T-cell (primary cell): ENCODE measurements at regions not wholly inside any gene's neighbourhood (a gene's known extent, or its start where the extent isn't known, plus 50 kb on each side); places are given as distances from the start of the nearest gene placed in this dataset.

Experiments used
- ATAC-seq, 4 experiments: fragments of 200-7000 bp in 3 of 4; fragments of 150-1000 bp in 1 of 4; cut with Tn5 transposase; replicated peaks in 1 of 4; 1 replicate in 3 of 4; 2 replicates in 1 of 4; pipeline ENCODE4 v1.10.0; 2021; ENCODE audit warnings: moderate library complexity in 3 of 4, mild to moderate bottlenecking in 2 of 4, moderate number of reproducible peaks in 1 of 4
- CTCF ChIA-PET, 2 donors: fragments of 300-600 bp; sonication (Branson Sonifier 250); formaldehyde crosslinking; loops; one replicate each; lab custom pipeline; 2022; ENCODE audit warnings: antibody characterized with exemption in 2 of 2; lab: Charles Lee
- POLR2A ChIA-PET, 2 donors: fragments of 300-600 bp; sonication (Branson Sonifier 250); formaldehyde crosslinking; loops; one replicate each; lab custom pipeline; 2022; ENCODE audit warnings: antibody characterized with exemption in 2 of 2; lab: Charles Lee
- DNase-seq, 35 experiments: peaks; one replicate each; pipeline versions ENCODE4 v3.0.0 to v3.0.0-alpha.2; 2013 to 2023
- H3K27ac ChIP-seq: one replicate; pipeline ENCODE4 v1.5.1; 2013; ENCODE audit warnings: low read length
- H3K27me3 ChIP-seq, 2 experiments: replicated peaks in 1 of 2; 1 replicate in 1 of 2; 2 replicates in 1 of 2; pipeline versions ENCODE4 v1.6.1 to v1.7.0; 2013; ENCODE audit warnings: low read length in 1 of 2, mixed read lengths in 1 of 2; ENCODE audit not compliant: control insufficient read depth in 2 of 2, insufficient read depth in 2 of 2; ENCODE audit errors: extremely low read depth in 1 of 2
- H3K36me3 ChIP-seq, 2 donors: 1 replicate in 1 of 2; 2 replicates in 1 of 2; pipeline versions ENCODE4 v1.6.1 to v1.7.0; 2013; ENCODE audit warnings: low read length in 1 of 2; ENCODE audit not compliant: control insufficient read depth in 2 of 2, insufficient read depth in 1 of 2; ENCODE audit errors: extremely low read depth in 1 of 2
- H3K4me1 ChIP-seq, 2 experiments: 1 replicate in 1 of 2; 2 replicates in 1 of 2; pipeline versions ENCODE4 v1.6.1 to v1.7.0; 2013; ENCODE audit warnings: low read length in 2 of 2, mixed read lengths in 1 of 2; ENCODE audit not compliant: insufficient read depth in 2 of 2, control insufficient read depth in 1 of 2; ENCODE audit errors: extremely low read depth in 1 of 2
- H3K4me3 ChIP-seq, 2 donors: 1 replicate in 1 of 2; 2 replicates in 1 of 2; pipeline versions ENCODE4 v1.5.1 to v1.7.0; 2013; ENCODE audit warnings: mild to moderate bottlenecking in 2 of 2, low read length in 1 of 2, moderate library complexity in 1 of 2; ENCODE audit not compliant: control insufficient read depth in 1 of 2; ENCODE audit errors: extremely low read depth in 1 of 2
- H3K9me3 ChIP-seq: 2 replicates; pipeline ENCODE4 v1.7.0; 2013
- H3K27ac Mint-ChIP-seq, 2 donors: one replicate each; pipeline ENCODE4 v1.8.0; 2020 to 2021; ENCODE audit warnings: mild to moderate bottlenecking in 2 of 2, mixed read lengths in 2 of 2
- H3K27me3 Mint-ChIP-seq, 2 donors: one replicate each; pipeline ENCODE4 v1.8.0; 2021 to 2022; ENCODE audit warnings: mixed read lengths in 2 of 2
- H3K36me3 Mint-ChIP-seq: one replicate; pipeline ENCODE4 v1.8.0; 2021; ENCODE audit warnings: mixed read lengths
- H3K4me1 Mint-ChIP-seq, 3 donors: one replicate each; pipeline ENCODE4 v1.8.0; 2020 to 2022; ENCODE audit warnings: mixed read lengths in 3 of 3, mild to moderate bottlenecking in 1 of 3
- H3K4me3 Mint-ChIP-seq, 3 donors: one replicate each; pipeline ENCODE4 v1.8.0; 2020 to 2022; ENCODE audit warnings: mild to moderate bottlenecking in 3 of 3, mixed read lengths in 3 of 3, moderate library complexity in 3 of 3
- H3K9me3 Mint-ChIP-seq, 3 donors: one replicate each; pipeline ENCODE4 v1.8.0; 2020 to 2022; ENCODE audit warnings: mixed read lengths in 3 of 3
- WGBS: methylation state at CpG from one replicate; pipeline ENCODE4 v1.1.5; 2013; ENCODE audit warnings: missing lambda C conversion rate; ENCODE audit not compliant: insufficient coverage; 5-methylcytosine and 5-hydroxymethylcytosine counted together

- H3K4me3 Mint-ChIP-seq: no peak overlapping the region
- no peak overlapping the region for H3K27ac ChIP-seq
- H3K4me1 Mint-ChIP-seq: no peaks in the 10 kb centered on the region
- no peak overlapping the region for H3K4me3 ChIP-seq
- no peaks in the 10 kb centered on the region for H3K9me3 Mint-ChIP-seq
- no peak overlapping the region for H3K27ac Mint-ChIP-seq
- whole genome bisulfite sequencing: 97% methylated on average over 8 of the region's 16 CpGs
- H3K36me3 ChIP-seq: no peaks in the 10 kb centered on the region
- ATAC-seq (no peak), DNase-seq (no peak)
- CTCF ChIA-PET: no interaction called here
- H3K9me3 ChIP-seq: no peaks in the 10 kb centered on the region
- peaks cover 15 to 22% of the 10 kb centered on the region in 2 donors for H3K27me3 Mint-ChIP-seq
- peaks cover 0 to 42% of the 10 kb centered on the region in 2 experiments for H3K27me3 ChIP-seq
- H3K36me3 Mint-ChIP-seq: no peaks in the 10 kb centered on the region
- no peaks in the 10 kb centered on the region for H3K4me1 ChIP-seq
- POLR2A ChIA-PET: no interaction called here
Measured at GRCh38 chr2:879540-879939, 71.1 kb upstream of the SNTG2 start.

- no peak overlapping the region for H3K27ac ChIP-seq
- H3K27me3 Mint-ChIP-seq: peaks cover 9 to 14% of the 10 kb centered on the region in 2 donors
- H3K4me3 ChIP-seq: no peak overlapping the region
- no peak for DNase-seq
- no peaks in the 10 kb centered on the region for H3K9me3 Mint-ChIP-seq
- no peaks in the 10 kb centered on the region for H3K36me3 Mint-ChIP-seq
- no peak overlapping the region for H3K27ac Mint-ChIP-seq
- H3K4me1 ChIP-seq: no peaks in the 10 kb centered on the region
- no peaks in the 10 kb centered on the region for H3K9me3 ChIP-seq
- ChIA-PET POLR2A (no interaction called here), CTCF (interaction anchor here in 1 of 2 donors (0.6 kb wide), 1 partner anchor 664 kb away, joined by 3 read pairs; no protein-coding TSS in a partner anchor)
- H3K4me1 Mint-ChIP-seq: no peaks in the 10 kb centered on the region
- peaks cover 0 to 40% of the 10 kb centered on the region in 2 experiments for H3K27me3 ChIP-seq
- no peak for ATAC-seq
- 82% methylated on average over 10 of the region's 11 CpGs for WGBS
- H3K36me3 ChIP-seq: no peaks in the 10 kb centered on the region
- no peak overlapping the region for H3K4me3 Mint-ChIP-seq
Measured at GRCh38 chr2:878245-878930, 72.3 kb upstream of the SNTG2 start.

- no peak overlapping the region for H3K27ac Mint-ChIP-seq
- no peaks in the 10 kb centered on the region for H3K36me3 ChIP-seq
- H3K4me3 ChIP-seq: no peak overlapping the region
- H3K27ac ChIP-seq: no peak overlapping the region
- H3K27me3 Mint-ChIP-seq: peaks cover 9 to 12% of the 10 kb centered on the region in 2 donors
- no peaks in the 10 kb centered on the region for H3K36me3 Mint-ChIP-seq
- ChIA-PET CTCF (interaction anchor here in 1 of 2 donors (0.6 kb wide), 1 partner anchor 663 kb away, joined by 3 read pairs; no protein-coding TSS in a partner anchor), POLR2A (no interaction called here)
- DNase-seq (no peak), ATAC-seq (no peak)
- no peaks in the 10 kb centered on the region for H3K4me1 ChIP-seq
- H3K9me3 ChIP-seq: no peaks in the 10 kb centered on the region
- no peaks in the 10 kb centered on the region for H3K4me1 Mint-ChIP-seq
- no peak overlapping the region for H3K4me3 Mint-ChIP-seq
- 86% methylated on average over 14 of the region's 14 CpGs for WGBS
- H3K9me3 Mint-ChIP-seq: no peaks in the 10 kb centered on the region
- peaks cover 0 to 38% of the 10 kb centered on the region in 2 experiments for H3K27me3 ChIP-seq
Measured at GRCh38 chr2:877747-878146, 72.9 kb upstream of the SNTG2 start.

GRCh38 chr2:875687-876615 lies 74.7 kb upstream of the SNTG2 start:
- ChIA-PET POLR2A (no interaction called here), CTCF (no interaction called here)
- ATAC-seq (no peak), DNase-seq (no peak)
- H3K36me3 ChIP-seq: no peaks in the 10 kb centered on the region
- no peak overlapping the region for H3K27ac Mint-ChIP-seq
- 87% methylated on average over 16 of the region's 23 CpGs for WGBS
- no peaks in the 10 kb centered on the region for H3K9me3 ChIP-seq
- H3K4me1 Mint-ChIP-seq: no peaks in the 10 kb centered on the region
- H3K4me3 Mint-ChIP-seq: no peak overlapping the region
- no peaks in the 10 kb centered on the region for H3K9me3 Mint-ChIP-seq
- H3K27me3 Mint-ChIP-seq: peaks cover 15 to 16% of the 10 kb centered on the region in 2 donors
- no peaks in the 10 kb centered on the region for H3K4me1 ChIP-seq
- no peak overlapping the region for H3K4me3 ChIP-seq
- no peak overlapping the region for H3K27ac ChIP-seq
- H3K36me3 Mint-ChIP-seq: no peaks in the 10 kb centered on the region
- H3K27me3 ChIP-seq: peaks cover 0 to 47% of the 10 kb centered on the region in 2 experiments

GRCh38 chr2:873651-874580 lies 76.7 kb upstream of the SNTG2 start:
- no peaks in the 10 kb centered on the region for H3K9me3 ChIP-seq
- no peak overlapping the region for H3K4me3 ChIP-seq
- DNase-seq (no peak), ATAC-seq (no peak)
- WGBS: 83% methylated on average over 25 of the region's 27 CpGs
- peaks cover 0 to 53% of the 10 kb centered on the region in 2 experiments for H3K27me3 ChIP-seq
- Mint-ChIP-seq H3K4me1 (no peaks in the 10 kb centered on the region), H3K36me3 (no peaks in the 10 kb centered on the region), H3K9me3 (no peaks in the 10 kb centered on the region), H3K27me3 (peaks cover 14 to 23% of the 10 kb centered on the region in 2 donors), H3K4me3 (no peak overlapping the region), H3K27ac (no peak overlapping the region)
- H3K36me3 ChIP-seq: no peaks in the 10 kb centered on the region
- CTCF ChIA-PET: no interaction called here
- POLR2A ChIA-PET: no interaction called here
- no peak overlapping the region for H3K27ac ChIP-seq
- H3K4me1 ChIP-seq: no peaks in the 10 kb centered on the region

- CTCF ChIA-PET: no interaction called here
- no peak for DNase-seq
- 84% methylated on average over 4 of the region's 4 CpGs for WGBS
- POLR2A ChIA-PET: no interaction called here
- Histone ChIP-seq H3K27ac (no peak overlapping the region), H3K4me1 (no peaks in the 10 kb centered on the region), H3K36me3 (no peaks in the 10 kb centered on the region), H3K27me3 (peaks cover 0 to 49% of the 10 kb centered on the region in 2 experiments), H3K9me3 (no peaks in the 10 kb centered on the region), H3K4me3 (no peak overlapping the region)
- H3K4me3 Mint-ChIP-seq: no peak overlapping the region
- ATAC-seq: no peak
- no peaks in the 10 kb centered on the region for H3K36me3 Mint-ChIP-seq
- H3K27me3 Mint-ChIP-seq: peaks cover 14 to 23% of the 10 kb centered on the region in 2 donors
- H3K9me3 Mint-ChIP-seq: no peaks in the 10 kb centered on the region
- H3K27ac Mint-ChIP-seq: no peak overlapping the region
- H3K4me1 Mint-ChIP-seq: no peaks in the 10 kb centered on the region
Measured at GRCh38 chr2:873027-873426, 77.6 kb upstream of the SNTG2 start.
